KMS-11 (cell line): ENCODE measurements at regions not wholly inside any gene's neighbourhood (a gene's known extent, or its start where the extent isn't known, plus 50 kb on each side); places are given as distances from the start of the nearest gene placed in this dataset.

ENCODE experiments used
- H2AFZ ChIP-seq: fragments of 200-600 bp; sonication (generic); 2 replicates; pipeline ENCODE4 v1.6.1; 2016; ENCODE audit warnings: antibody characterized with exemption, mixed run types, low read depth
- H3K27ac ChIP-seq: fragments of 200-600 bp; sonication (generic); 2 replicates; pipeline ENCODE4 v1.6.1; 2016; ENCODE audit warnings: mild to moderate bottlenecking, mixed run types
- H3K27me3 ChIP-seq: fragments of 200-600 bp; sonication (generic); 2 replicates; pipeline ENCODE4 v1.6.1; 2017; ENCODE audit warnings: mild to moderate bottlenecking, low read depth, mixed run types, moderate library complexity; ENCODE audit not compliant: insufficient read depth
- H3K36me3 ChIP-seq: fragments of 200-600 bp; sonication (generic); 2 replicates; pipeline ENCODE4 v1.6.1; 2017; ENCODE audit warnings: mild to moderate bottlenecking, mixed run types; ENCODE audit not compliant: insufficient read depth
- H3K4me1 ChIP-seq: fragments of 200-600 bp; sonication (generic); 2 replicates; pipeline ENCODE4 v1.6.1; 2016; ENCODE audit warnings: mild to moderate bottlenecking, low read depth, mixed run types; ENCODE audit not compliant: poor library complexity, severe bottlenecking
- H3K4me2 ChIP-seq: fragments of 200-600 bp; sonication (generic); 2 replicates; pipeline ENCODE4 v1.7.0; 2016; ENCODE audit warnings: mild to moderate bottlenecking, mixed run types
- H3K4me3 ChIP-seq: fragments of 200-600 bp; sonication (generic); IDR thresholded peaks from 2 replicates; pipeline ENCODE4 v1.6.1; 2017; ENCODE audit warnings: low read depth, low read length, mixed read lengths; ENCODE audit not compliant: insufficient read depth
- H3K79me2 ChIP-seq: fragments of 200-600 bp; sonication (generic); 2 replicates; pipeline ENCODE4 v1.6.1; 2016; ENCODE audit warnings: low read depth, mixed run types; ENCODE audit not compliant: insufficient read depth
- H3K9ac ChIP-seq: fragments of 200-600 bp; sonication (generic); 2 replicates; pipeline ENCODE4 v1.6.1; 2016; ENCODE audit warnings: mild to moderate bottlenecking, mixed run types
- H4K20me1 ChIP-seq: fragments of 200-600 bp; sonication (generic); 2 replicates; pipeline ENCODE4 v1.6.1; 2016; ENCODE audit warnings: mild to moderate bottlenecking, mixed run types; ENCODE audit not compliant: insufficient read depth
- CTCF ChIP-seq: fragments of 200-600 bp; sonication (generic); conservative IDR thresholded peaks from 2 replicates; pipeline ENCODE4 v1.6.1; 2017; ENCODE audit warnings: low read depth, mild to moderate bottlenecking, antibody characterized with exemption, low read length, moderate library complexity, mixed read lengths

GRCh38 chr4:144901141-144901540 is 196.9 kb downstream of the ANAPC10 start:
- Histone ChIP-seq H3K79me2 (no peaks in the 10 kb centered on the region), H2AFZ (no peak overlapping the region), H3K4me2 (no peak overlapping the region), H3K27me3 (no peaks in the 10 kb centered on the region), H3K4me1 (peaks cover 6% of the 10 kb centered on the region), H3K27ac (no peak overlapping the region), H3K9ac (no peak overlapping the region), H4K20me1 (no peaks in the 10 kb centered on the region), H3K4me3 (no peak overlapping the region), H3K36me3 (no peaks in the 10 kb centered on the region)
- TF ChIP-seq CTCF: no peak

GRCh38 chr4:144902614-144903013 is 195.4 kb downstream of the ANAPC10 start:
- H3K27ac ChIP-seq: no peak overlapping the region
- no peak overlapping the region for H2AFZ ChIP-seq
- no peaks in the 10 kb centered on the region for H3K79me2 ChIP-seq
- no peak overlapping the region for H3K4me2 ChIP-seq
- H3K4me1 ChIP-seq: peaks cover 15% of the 10 kb centered on the region
- no peaks in the 10 kb centered on the region for H3K27me3 ChIP-seq
- H4K20me1 ChIP-seq: no peaks in the 10 kb centered on the region
- H3K4me3 ChIP-seq: no peak overlapping the region
- H3K9ac ChIP-seq: no peak overlapping the region
- TF ChIP-seq CTCF: no peak
- H3K36me3 ChIP-seq: no peaks in the 10 kb centered on the region

GRCh38 chr4:144903953-144904711 is 193.9 kb downstream of the ANAPC10 start:
- Histone ChIP-seq H3K4me2 (no peak overlapping the region), H3K79me2 (no peaks in the 10 kb centered on the region), H3K27me3 (no peaks in the 10 kb centered on the region), H3K27ac (no peak overlapping the region), H3K36me3 (no peaks in the 10 kb centered on the region), H3K4me1 (peaks cover 15% of the 10 kb centered on the region), H4K20me1 (no peaks in the 10 kb centered on the region), H3K4me3 (no peak overlapping the region), H2AFZ (no peak overlapping the region), H3K9ac (no peak overlapping the region)
- TF ChIP-seq CTCF: no peak

GRCh38 chr4:144905286-144905685 is 192.7 kb downstream of the ANAPC10 start:
- H3K27me3 ChIP-seq: no peaks in the 10 kb centered on the region
- no peaks in the 10 kb centered on the region for H4K20me1 ChIP-seq
- no peaks in the 10 kb centered on the region for H3K79me2 ChIP-seq
- no peaks in the 10 kb centered on the region for H3K36me3 ChIP-seq
- H3K4me1 ChIP-seq: peaks cover 15% of the 10 kb centered on the region
- no peak overlapping the region for H3K27ac ChIP-seq
- no peak overlapping the region for H3K4me2 ChIP-seq
- no peak for TF ChIP-seq CTCF
- H2AFZ ChIP-seq: no peak overlapping the region
- no peak overlapping the region for H3K9ac ChIP-seq
- no peak overlapping the region for H3K4me3 ChIP-seq
